SKM-1 (cell line): ENCODE measurements at regions not wholly inside any gene's neighbourhood (a gene's known extent, or its start where the extent isn't known, plus 50 kb on each side); places are given as distances from the start of the nearest gene placed in this dataset.
"Not testable (repeated sequence)": the region's sequence is repeated elsewhere in the genome, so short reads cannot be mapped to it uniquely, and the experiment has no call there.

Experiments used
- DNase-seq: peaks from one replicate; lab custom pipeline; 2025; ENCODE audit not compliant: unreplicated experiment; lab: John Stamatoyannopoulos, UW

- DNase-seq: no peak
Observed at GRCh38 chr16:9337308-9338032, 246.0 kb downstream of the HAPSTR1 start.

GRCh38 chr16:9338068-9338467 lies 246.6 kb downstream of the HAPSTR1 start:
- no peak for DNase-seq

- DNase-seq: no peak
Observed at GRCh38 chr16:9338510-9338909, 247.1 kb downstream of the HAPSTR1 start.

- no peak for DNase-seq
Observed at GRCh38 chr16:9340526-9341256, 249.2 kb downstream of the HAPSTR1 start.

GRCh38 chr16:9343276-9343675 lies 251.8 kb downstream of the HAPSTR1 start:
- DNase-seq: no peak

GRCh38 chr16:9344508-9344907 lies 253.1 kb downstream of the HAPSTR1 start:
- DNase-seq: no peak

- no peak for DNase-seq
Observed at GRCh38 chr16:9345046-9345445, 253.6 kb downstream of the HAPSTR1 start.

- DNase-seq: no peak
Observed at GRCh38 chr16:9345880-9346279, 254.4 kb downstream of the HAPSTR1 start.

- no peak for DNase-seq
Observed at GRCh38 chr16:9348912-9349311, 257.5 kb downstream of the HAPSTR1 start.

GRCh38 chr16:9349373-9349960 lies 258.0 kb downstream of the HAPSTR1 start:
- DNase-seq: not testable (repeated sequence)

GRCh38 chr16:9350119-9350799 lies 258.8 kb downstream of the HAPSTR1 start:
- DNase-seq: not testable (repeated sequence)

GRCh38 chr16:9351440-9351839 lies 260.0 kb downstream of the HAPSTR1 start:
- DNase-seq: no peak

GRCh38 chr16:9351841-9352434 lies 260.5 kb downstream of the HAPSTR1 start:
- no peak for DNase-seq

GRCh38 chr16:9357829-9358228 lies 266.4 kb downstream of the HAPSTR1 start:
- no peak for DNase-seq

GRCh38 chr16:9360075-9360474 lies 268.6 kb downstream of the HAPSTR1 start:
- no peak for DNase-seq

GRCh38 chr16:9362050-9362449 lies 270.6 kb downstream of the HAPSTR1 start:
- no peak for DNase-seq

GRCh38 chr16:9362604-9363003 lies 271.2 kb downstream of the HAPSTR1 start:
- no peak for DNase-seq

GRCh38 chr16:9363520-9363919 lies 272.1 kb downstream of the HAPSTR1 start:
- no peak for DNase-seq

- DNase-seq: no peak
Observed at GRCh38 chr16:9364721-9365369, 273.4 kb downstream of the HAPSTR1 start.

- DNase-seq: no peak
Observed at GRCh38 chr16:9365370-9365728, 273.9 kb downstream of the HAPSTR1 start.
